ENCODE measurements at regions not wholly inside any gene's neighbourhood (a gene's known extent, or its start where the extent isn't known, plus 50 kb on each side); places are given as distances from the start of the nearest gene placed in this dataset.
"Not testable (repeated sequence)": the region's sequence is repeated elsewhere in the genome, so short reads cannot be mapped to it uniquely, and the experiment has no call there.

DNA sequence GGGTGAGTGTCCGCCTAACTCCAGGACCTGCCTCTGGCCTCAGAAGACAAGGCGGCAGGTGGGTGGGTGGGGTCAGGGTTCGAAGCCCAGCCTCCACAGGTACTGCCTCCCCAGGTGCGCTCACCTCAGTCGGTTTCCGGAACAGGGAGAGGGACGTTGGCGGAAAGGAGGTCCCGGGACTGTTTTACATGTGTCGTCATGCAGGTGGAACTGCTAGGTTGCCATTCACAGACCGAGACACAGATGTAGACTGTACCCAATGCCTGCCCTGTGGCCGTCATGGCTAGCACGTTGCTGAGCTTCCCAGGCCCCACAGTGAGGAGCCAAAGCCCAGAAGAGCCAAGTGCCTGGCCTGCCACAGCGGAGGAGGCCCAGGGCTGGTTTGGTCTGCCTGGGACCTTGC is 284.0 kb upstream of the HS6ST1 start:
- DNase-seq, result peak; percentile 2

GRCh38 chr2:128603411-128603924 is 284.8 kb upstream of the HS6ST1 start:
- peak; percentile 3 for DNase-seq

DNA sequence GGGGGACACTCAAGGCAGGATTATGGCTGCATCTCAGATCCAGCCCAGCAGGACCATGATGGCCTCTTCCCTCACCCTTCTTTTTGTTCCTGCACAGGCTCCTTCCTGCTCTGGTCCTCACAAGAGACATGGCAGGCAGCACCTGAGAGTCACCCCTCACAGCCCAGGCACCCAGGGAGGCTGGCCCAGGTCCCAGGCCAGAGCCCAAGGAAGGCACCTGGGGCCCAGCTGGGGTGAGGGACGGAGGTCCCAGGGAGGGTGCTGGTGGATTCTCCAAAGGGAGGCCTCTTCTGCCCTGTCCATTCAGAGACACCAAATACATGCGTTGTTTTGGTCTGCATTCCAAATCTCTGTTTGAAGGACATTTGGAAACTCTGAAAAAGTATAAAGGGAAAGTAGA is 285.4 kb upstream of the HS6ST1 start:
- peak; percentile 2 for DNase-seq

DNA sequence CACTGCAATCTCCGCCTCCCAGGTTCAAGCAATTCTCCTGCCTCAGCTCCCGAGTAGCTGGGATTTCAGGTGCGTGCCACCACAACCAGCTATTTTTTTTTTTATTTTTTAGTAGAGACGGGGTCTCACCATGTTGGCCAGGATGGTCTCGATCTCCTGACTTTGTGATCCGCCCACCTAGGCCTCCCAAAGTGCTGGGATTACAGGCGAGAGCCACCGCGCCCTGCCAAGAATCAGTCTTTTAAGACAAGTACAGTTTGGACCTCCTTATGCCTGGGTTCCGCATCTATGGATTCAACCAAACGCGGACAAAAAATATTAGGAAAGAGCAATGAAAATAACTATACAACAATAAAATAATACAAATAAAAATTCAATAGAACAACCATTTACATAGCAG is 285.9 kb upstream of the HS6ST1 start:
- DNase-seq, result not testable (repeated sequence)

- no peak for DNase-seq
Measured at GRCh38 chr2:128605421-128605820, 286.8 kb upstream of the HS6ST1 start.

DNA sequence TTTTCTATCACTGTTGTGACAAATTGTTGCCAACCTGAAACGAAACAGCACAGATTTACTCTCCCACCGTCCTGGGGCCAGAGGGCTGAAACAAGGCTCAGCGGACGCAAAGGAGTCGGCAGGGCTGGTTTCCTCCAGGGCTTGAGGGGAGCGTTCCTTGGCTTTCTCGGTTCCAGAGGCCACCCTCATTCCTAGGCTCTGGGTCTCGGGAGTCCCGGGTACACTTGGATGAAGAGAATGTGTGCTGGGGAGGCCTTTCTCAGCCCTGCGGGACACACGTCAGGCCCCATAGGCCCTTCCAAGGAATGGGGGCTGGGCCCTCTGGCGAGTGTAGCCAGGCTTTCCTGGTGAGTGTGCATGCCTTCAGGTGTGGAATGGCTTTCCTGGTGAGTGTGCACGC is 287.3 kb upstream of the HS6ST1 start:
- peak; percentile 4 for DNase-seq

- no peak for DNase-seq
Measured at GRCh38 chr2:128606837-128607236, 288.2 kb upstream of the HS6ST1 start.

DNA sequence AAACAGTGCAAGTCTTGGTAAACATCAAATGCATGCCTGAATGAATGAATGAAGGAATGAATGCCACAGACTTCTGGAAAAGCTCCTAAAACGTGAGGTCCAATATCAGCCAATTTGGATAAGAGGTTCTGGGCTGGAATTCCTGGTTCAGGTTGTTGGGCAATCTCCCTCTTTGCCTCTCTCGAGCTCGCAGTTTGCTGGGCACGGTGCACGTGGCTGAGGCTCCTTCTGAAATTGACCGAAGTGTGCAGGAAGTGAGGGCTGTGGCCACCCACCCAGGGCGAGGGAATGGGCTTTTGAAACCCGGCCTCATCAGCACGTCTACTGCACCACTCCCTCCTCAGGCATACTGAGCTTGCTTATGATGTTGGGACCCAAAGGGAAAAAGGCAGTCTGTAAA is 288.8 kb upstream of the HS6ST1 start:
- DNase-seq, result no peak

DNA sequence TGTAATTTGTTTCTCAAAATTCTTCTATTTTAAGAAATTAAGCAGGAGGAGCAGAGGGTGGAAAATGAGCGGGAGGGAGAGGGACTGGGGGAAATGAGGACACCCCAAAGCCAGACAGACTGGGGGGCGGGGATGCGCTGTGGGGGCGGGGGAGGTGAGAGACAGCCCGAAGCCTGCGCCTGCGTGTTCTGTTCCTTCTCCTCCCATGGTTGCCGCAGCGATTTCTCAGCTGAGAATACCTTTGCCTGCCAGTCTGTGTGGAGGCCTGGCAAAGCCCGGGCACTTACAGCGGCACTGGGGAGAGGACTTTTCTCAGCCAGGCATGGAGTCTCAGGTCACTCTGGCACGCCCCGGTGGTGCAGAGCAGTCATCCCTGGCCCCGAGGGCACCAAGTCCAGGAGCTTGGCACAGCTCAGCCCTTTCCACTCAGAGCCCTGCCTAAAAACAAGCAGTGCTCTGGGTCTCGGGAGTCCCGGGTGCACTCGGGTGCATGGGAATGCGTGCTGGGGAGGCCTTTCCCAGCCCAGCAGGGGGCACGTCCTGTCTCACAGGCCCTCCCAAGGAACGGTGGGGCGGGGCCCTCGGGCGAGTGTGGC is 289.3 kb upstream of the HS6ST1 start:
- peak; percentile 13 for DNase-seq

DNA sequence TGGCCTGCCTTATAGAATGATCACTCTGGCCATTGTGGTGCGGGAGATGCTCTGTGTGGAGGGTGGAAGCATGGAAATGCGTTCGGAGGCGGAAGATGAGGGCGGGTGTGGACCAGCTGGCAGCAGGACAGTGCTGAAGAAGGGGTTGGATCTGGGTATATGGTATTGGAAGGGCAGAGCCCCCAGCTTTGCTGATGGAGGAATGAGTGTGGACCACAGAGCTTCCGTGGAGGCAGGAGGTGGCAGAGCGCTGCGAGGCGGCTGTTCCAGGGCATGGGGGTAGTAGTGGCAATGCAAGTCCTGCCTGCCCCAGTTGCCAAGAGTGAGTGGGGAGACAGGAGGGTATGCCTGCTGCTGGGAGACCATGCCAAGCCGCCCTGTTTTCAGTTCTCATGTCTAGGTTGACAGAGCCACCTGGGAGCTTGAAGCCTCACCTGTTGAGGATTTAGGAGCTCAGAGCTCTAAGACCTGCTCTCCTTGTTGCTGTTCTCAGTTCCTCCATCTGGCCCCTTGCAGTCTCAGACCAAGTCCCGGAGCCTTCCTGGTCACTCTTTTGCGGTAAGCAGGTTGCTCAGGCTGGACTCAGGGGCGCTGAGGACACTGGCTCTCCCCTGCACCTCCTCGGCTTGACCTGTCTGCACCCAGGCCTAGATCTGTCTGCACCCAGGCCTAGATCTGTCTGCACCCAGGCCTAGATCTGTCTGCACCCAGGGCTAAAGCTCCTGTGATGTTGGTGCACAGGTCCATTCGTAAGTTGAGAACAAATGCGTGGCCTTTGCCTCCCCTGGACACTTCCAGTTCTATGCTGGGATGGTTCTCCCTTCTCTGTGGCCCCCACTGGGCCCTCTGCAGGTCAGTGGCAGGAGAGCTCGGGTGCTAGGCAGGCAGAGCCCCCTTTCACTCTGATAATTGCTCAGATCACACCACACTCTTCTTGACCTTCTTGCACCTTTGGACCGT is 290.5 kb upstream of the HS6ST1 start:
- peak; percentile 6 for DNase-seq

- no peak for DNase-seq
Measured at GRCh38 chr2:128610496-128610895, 291.8 kb upstream of the HS6ST1 start.

GRCh38 chr2:128611421-128612320 is 293.0 kb upstream of the HS6ST1 start:
- DNase-seq, result peak; percentile 4

DNA sequence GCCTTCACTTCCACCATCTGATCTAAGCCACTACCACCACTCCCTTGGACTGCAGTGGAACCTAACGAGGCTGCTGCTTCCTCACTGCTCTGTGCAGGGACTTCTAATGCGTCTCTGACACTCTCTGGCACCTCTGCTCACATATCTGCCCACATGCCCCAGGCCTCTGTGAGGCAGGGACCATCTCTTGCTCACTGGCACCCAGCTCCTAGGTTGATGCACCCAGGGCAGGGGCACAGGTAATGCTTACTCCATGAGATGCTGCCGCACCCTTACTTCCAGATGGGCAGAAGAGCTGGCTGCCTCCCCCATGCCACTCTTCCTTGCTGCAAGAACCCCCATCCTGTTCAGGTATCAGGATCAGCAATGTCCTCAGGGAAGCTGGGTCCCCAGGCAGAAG is 294.0 kb upstream of the HS6ST1 start:
- no peak for DNase-seq

GRCh38 chr2:128613351-128613750 is 294.7 kb upstream of the HS6ST1 start:
- no peak for DNase-seq

- DNase-seq, result no peak
Measured at GRCh38 chr2:128613876-128614275, 295.2 kb upstream of the HS6ST1 start.

DNA sequence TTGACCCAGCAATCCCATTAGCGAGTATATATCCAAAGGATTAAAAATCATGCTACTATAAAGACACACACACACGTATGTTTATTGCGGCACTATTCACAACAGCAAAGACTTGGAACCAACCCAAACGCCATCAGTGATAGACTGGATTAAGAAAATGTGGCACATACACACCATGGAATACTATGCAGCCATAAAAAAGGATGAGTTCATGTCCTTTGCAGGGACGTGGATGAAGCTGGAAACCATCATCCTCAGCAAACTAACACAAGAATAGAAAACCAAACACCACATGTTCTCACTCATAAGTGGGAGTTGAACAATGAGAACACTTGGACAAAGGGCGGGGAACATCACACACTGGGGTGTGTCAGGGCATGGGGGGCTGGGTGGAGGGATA is 296.2 kb upstream of the HS6ST1 start:
- not testable (repeated sequence) for DNase-seq

DNA sequence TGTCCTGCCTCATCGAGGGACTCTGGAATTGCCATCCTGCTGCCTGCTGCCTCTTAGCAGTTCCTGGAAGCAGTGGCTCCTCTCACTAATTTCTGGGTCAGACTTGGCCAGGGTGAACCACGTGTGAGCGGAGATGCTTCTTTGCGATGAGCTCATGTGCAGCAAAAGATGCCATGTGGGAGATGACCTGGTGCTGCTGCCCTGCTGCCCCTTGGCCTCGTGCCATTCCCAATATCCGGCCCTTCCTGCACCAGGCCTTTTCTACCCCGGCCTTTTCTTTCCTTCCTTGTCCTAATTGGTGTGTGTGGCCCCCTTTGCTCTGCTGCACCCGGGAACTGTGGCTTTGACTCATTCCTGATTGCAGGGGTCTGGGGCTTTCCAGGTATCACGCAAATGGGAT is 296.9 kb upstream of the HS6ST1 start:
- DNase-seq, result no peak

DNA sequence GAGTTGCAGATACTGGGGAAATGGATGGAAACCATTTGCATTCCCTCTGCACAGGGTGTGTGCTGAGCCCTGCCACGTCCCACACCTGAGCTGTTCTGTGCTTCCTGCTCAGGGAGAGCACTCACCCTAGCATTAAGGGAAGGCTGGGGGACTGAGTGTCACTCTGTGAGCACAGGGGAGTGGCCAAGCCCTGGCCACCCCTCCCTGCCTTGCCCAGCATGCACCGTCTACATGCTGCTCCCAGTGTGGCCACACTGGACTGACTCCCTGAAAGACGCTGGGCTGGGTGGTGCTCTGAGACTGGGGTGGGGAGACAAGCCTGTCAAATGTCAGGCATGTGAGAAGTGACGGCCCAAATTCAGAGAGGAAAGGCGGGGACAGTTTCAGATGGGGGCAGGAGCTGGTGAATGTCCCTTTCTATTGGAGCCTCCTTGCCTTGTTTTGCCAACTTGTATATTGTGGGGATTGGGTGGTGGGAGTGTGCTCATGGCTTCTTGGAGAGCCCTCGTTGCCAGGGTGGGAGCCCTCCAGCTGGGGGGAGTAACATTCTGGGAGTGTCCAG is 298.4 kb upstream of the HS6ST1 start:
- no peak for DNase-seq

- DNase-seq, result no peak
Measured at GRCh38 chr2:128617661-128618060, 299.0 kb upstream of the HS6ST1 start.

DNA sequence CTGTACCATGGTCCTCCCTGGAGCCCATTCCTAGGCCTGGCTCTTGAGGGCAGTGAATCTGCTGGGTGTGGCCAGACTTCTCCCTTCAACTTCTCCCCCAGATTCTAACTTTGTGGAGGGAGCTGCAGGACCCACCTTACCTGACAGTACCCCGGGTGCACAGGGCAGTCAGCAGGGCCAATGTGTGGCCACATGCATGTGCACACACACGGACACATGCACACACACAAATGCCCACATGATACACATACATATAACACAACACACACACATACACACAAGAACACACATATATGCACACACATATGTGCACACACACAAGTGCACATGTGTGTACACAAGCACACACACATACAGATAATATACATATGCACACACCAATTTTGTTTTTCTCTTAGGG is 300.0 kb upstream of the HS6ST1 start:
- DNase-seq, result no peak

DNA sequence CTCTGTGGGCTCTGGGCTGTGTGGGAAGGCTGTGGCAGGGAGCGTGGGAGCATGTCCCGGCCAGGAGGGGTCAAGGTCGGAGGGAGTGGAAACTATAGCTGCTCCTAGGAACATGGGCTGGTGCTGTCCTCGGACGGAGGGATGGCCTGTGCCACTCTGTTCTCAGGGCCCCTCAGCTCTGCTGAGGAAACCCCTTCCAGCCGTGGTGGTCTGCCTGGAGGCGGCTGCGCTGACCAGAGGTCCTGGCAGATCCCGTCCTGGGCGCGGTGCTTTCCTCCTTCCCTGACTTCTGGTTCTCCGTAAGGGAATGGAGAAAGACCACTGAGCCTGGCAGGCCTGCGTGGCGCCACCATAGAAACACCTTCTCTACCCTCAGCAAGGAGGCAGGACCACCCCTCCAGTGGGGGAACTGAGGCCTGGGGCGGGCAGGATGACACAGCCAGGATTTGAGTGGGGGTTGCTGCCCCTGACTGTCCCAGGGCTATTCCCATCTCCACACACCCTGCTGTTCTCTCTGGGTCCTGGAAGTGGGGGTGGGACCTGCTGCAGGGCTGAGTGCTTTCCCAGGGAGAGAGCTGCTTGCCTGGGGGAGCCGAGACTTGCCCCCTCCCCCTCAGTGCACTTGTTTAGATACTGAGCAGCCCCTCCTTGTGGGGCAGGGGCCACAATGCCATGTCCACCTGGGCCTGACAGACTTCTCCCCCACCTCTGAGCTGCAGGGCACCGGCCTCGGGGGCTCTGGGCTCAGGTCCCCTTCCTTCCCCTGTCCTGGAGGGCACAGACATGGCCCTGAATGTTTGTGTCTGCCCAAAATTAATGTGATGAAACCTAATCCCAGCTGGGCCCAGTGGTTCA is 301.0 kb upstream of the HS6ST1 start:
- no peak for DNase-seq

GRCh38 chr2:128621074-128621473 is 302.4 kb upstream of the HS6ST1 start:
- no peak for DNase-seq
